OCI-LY1 (cell line): ENCODE measurements at regions not wholly inside any gene's neighbourhood (a gene's known extent, or its start where the extent isn't known, plus 50 kb on each side); places are given as distances from the start of the nearest gene placed in this dataset.

Source experiments
- H2AFZ ChIP-seq: fragments of 200-600 bp; sonication (generic), shearing (Covaris generic); 2 replicates; pipeline ENCODE4 v1.6.0; 2014; ENCODE audit warnings: antibody characterized with exemption, mild to moderate bottlenecking, low read length
- H3F3A ChIP-seq: fragments of 200-600 bp; sonication (generic), shearing (Covaris generic); 2 replicates; pipeline ENCODE4 v1.6.0; 2014; ENCODE audit warnings: mild to moderate bottlenecking, antibody characterized with exemption, low read length, moderate library complexity; ENCODE audit not compliant: insufficient read depth
- H3K27ac ChIP-seq: fragments of 200-600 bp; sonication (generic); 2 replicates; pipeline ENCODE4 v1.5.1; 2014; ENCODE audit warnings: low read length, mixed run types, mild to moderate bottlenecking, low read depth; ENCODE audit not compliant: poor library complexity, severe bottlenecking
- H3K27me3 ChIP-seq: fragments of 200-600 bp; sonication (generic); 2 replicates; pipeline ENCODE4 v1.6.0; 2014; ENCODE audit warnings: antibody characterized with exemption, mild to moderate bottlenecking, low read length, moderate library complexity; ENCODE audit not compliant: insufficient read depth
- H3K36me3 ChIP-seq: fragments of 200-600 bp; sonication (generic); 2 replicates; pipeline ENCODE4 v1.6.1; 2014; ENCODE audit warnings: mild to moderate bottlenecking, antibody characterized with exemption, low read length, moderate library complexity, mixed read lengths; ENCODE audit not compliant: insufficient read depth
- H3K4me1 ChIP-seq: fragments of 200-600 bp; sonication (generic); 2 replicates; pipeline ENCODE4 v1.5.1; 2014; ENCODE audit warnings: mild to moderate bottlenecking, low read length, moderate library complexity; ENCODE audit not compliant: insufficient read depth, severe bottlenecking
- H3K4me2 ChIP-seq: fragments of 200-600 bp; sonication (generic), shearing (Covaris generic); 2 replicates; pipeline ENCODE4 v1.6.1; 2014; ENCODE audit warnings: low read length
- H3K4me3 ChIP-seq: fragments of 200-600 bp; sonication (generic); 2 replicates; pipeline ENCODE4 v1.5.1; 2014; ENCODE audit warnings: low read length, low read depth, mild to moderate bottlenecking, mixed read lengths; ENCODE audit not compliant: poor library complexity, severe bottlenecking
- H3K79me2 ChIP-seq: fragments of 200-600 bp; shearing (Covaris generic); 2 replicates; pipeline ENCODE4 v1.6.1; 2016; ENCODE audit warnings: mixed run types, low read length, mixed read lengths; ENCODE audit not compliant: insufficient read depth
- H3K9ac ChIP-seq: fragments of 200-600 bp; sonication (generic), shearing (Covaris generic); 2 replicates; pipeline ENCODE4 v1.6.1; 2014; ENCODE audit warnings: mild to moderate bottlenecking, low read length, mixed read lengths
- H3K9me2 ChIP-seq: fragments of 200-600 bp; sonication (generic), shearing (Covaris generic); 2 replicates; pipeline ENCODE4 v1.6.1; 2014; ENCODE audit warnings: low read depth, mild to moderate bottlenecking, low read length, mixed read lengths
- H3K9me3 ChIP-seq: fragments of 200-600 bp; shearing (Covaris generic); 2 replicates; pipeline ENCODE4 v1.6.1; 2014; ENCODE audit warnings: low read length, mixed read lengths
- H4K20me1 ChIP-seq: fragments of 200-600 bp; sonication (generic), shearing (Covaris generic); 2 replicates; pipeline ENCODE4 v1.6.0; 2016; ENCODE audit warnings: mild to moderate bottlenecking, low read length; ENCODE audit not compliant: insufficient read depth
- CTCF ChIP-seq: fragments of 200-600 bp; sonication (generic), shearing (Covaris generic); IDR thresholded peaks from 2 replicates; pipeline ENCODE4 v1.5.1; 2017; ENCODE audit warnings: mild to moderate bottlenecking, antibody characterized with exemption, low read length, moderate library complexity, mixed read lengths
- EZH2 ChIP-seq: fragments of 200-600 bp; sonication (generic), shearing (Covaris generic); IDR thresholded peaks from 2 replicates; pipeline ENCODE4 v1.8.0; 2017; ENCODE audit warnings: borderline replicate concordance, mixed run types, mild to moderate bottlenecking, antibody characterized with exemption, low read length, moderate library complexity, mixed read lengths

- Histone ChIP-seq H3K4me3 (no peak overlapping the region), H3K27me3 (0 out of 2 replicates have a peak, but pooled peaks cover 3% of the 10 kb centered on the region), H3K4me1 (no peaks in the 10 kb centered on the region), H3K79me2 (no peaks in the 10 kb centered on the region), H4K20me1 (no peaks in the 10 kb centered on the region), H3K27ac (no peak overlapping the region), H3K9me3 (no peaks in the 10 kb centered on the region), H2AFZ (no peak overlapping the region), H3K9ac (no peak overlapping the region), H3K4me2 (no peak overlapping the region), H3K9me2 (no peaks in the 10 kb centered on the region), H3K36me3 (no peaks in the 10 kb centered on the region), H3F3A (no peaks in the 10 kb centered on the region)
- TF ChIP-seq EZH2 (no peak), CTCF (no peak)
These were observed 177.8 kb upstream of the PITX1 start for GRCh38 chr5:135211791-135212190.

- Histone ChIP-seq H3K4me2 (no peak overlapping the region), H3F3A (no peaks in the 10 kb centered on the region), H4K20me1 (no peaks in the 10 kb centered on the region), H3K79me2 (no peaks in the 10 kb centered on the region), H3K4me1 (no peaks in the 10 kb centered on the region), H3K27me3 (0 out of 2 replicates have a peak, but pooled peaks cover 3% of the 10 kb centered on the region), H3K4me3 (no peak overlapping the region), H3K9ac (no peak overlapping the region), H2AFZ (no peak overlapping the region), H3K9me3 (no peaks in the 10 kb centered on the region), H3K36me3 (no peaks in the 10 kb centered on the region), H3K27ac (no peak overlapping the region), H3K9me2 (no peaks in the 10 kb centered on the region)
- TF ChIP-seq EZH2 (no peak), CTCF (no peak)
These were observed 177.2 kb upstream of the PITX1 start for GRCh38 chr5:135211083-135211790.

GRCh38 chr5:135210286-135211055 lies 176.4 kb upstream of the PITX1 start:
- H3F3A ChIP-seq: no peaks in the 10 kb centered on the region
- no peaks in the 10 kb centered on the region for H3K9me3 ChIP-seq
- H2AFZ ChIP-seq: no peak overlapping the region
- no peaks in the 10 kb centered on the region for H3K4me1 ChIP-seq
- no peaks in the 10 kb centered on the region for H3K9me2 ChIP-seq
- H3K27me3 ChIP-seq: 0 out of 2 replicates have a peak, but pooled peaks cover 3% of the 10 kb centered on the region
- no peak overlapping the region for H3K9ac ChIP-seq
- no peaks in the 10 kb centered on the region for H3K79me2 ChIP-seq
- H3K27ac ChIP-seq: no peak overlapping the region
- H3K36me3 ChIP-seq: no peaks in the 10 kb centered on the region
- no peak for TF ChIP-seq EZH2
- no peak for TF ChIP-seq CTCF
- no peak overlapping the region for H3K4me3 ChIP-seq
- no peaks in the 10 kb centered on the region for H4K20me1 ChIP-seq
- no peak overlapping the region for H3K4me2 ChIP-seq
